Activated T-helper 17 cell treated with anti-CD3 and anti-CD28 coated beads, Interleukin-2, amount 50 U/mL, for 72 hours (primary cell): ENCODE measurements at regions not wholly inside any gene's neighbourhood (a gene's known extent, or its start where the extent isn't known, plus 50 kb on each side); places are given as distances from the start of the nearest gene placed in this dataset.
"Not testable (repeated sequence)": the region's sequence is repeated elsewhere in the genome, so short reads cannot be mapped to it uniquely, and the experiment has no call there.

Experiments used
- ATAC-seq: fragments of 150-1000 bp; cut with Tn5 transposase; replicated peaks from 2 replicates; pipeline ENCODE4 v1.10.0; 2021; ENCODE audit warnings: mild to moderate bottlenecking, moderate library complexity
- H3K27ac Mint-ChIP-seq: one replicate; pipeline ENCODE4 v1.8.0; 2022; ENCODE audit warnings: mixed read lengths
- H3K27me3 Mint-ChIP-seq: one replicate; pipeline ENCODE4 v1.8.0; 2022; ENCODE audit warnings: mixed read lengths
- H3K36me3 Mint-ChIP-seq: one replicate; pipeline ENCODE4 v1.8.0; 2022; ENCODE audit warnings: low read depth, mild to moderate bottlenecking, mixed read lengths
- H3K4me1 Mint-ChIP-seq: one replicate; pipeline ENCODE4 v1.8.0; 2022; ENCODE audit warnings: mixed read lengths
- H3K4me3 Mint-ChIP-seq: one replicate; pipeline ENCODE4 v1.8.0; 2022; ENCODE audit warnings: mild to moderate bottlenecking, mixed read lengths
- H3K9me3 Mint-ChIP-seq: one replicate; pipeline ENCODE4 v1.8.0; 2022; ENCODE audit warnings: mixed read lengths

GRCh38 chr22:22178355-22178965 lies 66.1 kb upstream of the VPREB1 start:
- no peak for ATAC-seq
- Mint-ChIP-seq H3K27ac (no peak overlapping the region), H3K4me3 (no peak overlapping the region)

DNA sequence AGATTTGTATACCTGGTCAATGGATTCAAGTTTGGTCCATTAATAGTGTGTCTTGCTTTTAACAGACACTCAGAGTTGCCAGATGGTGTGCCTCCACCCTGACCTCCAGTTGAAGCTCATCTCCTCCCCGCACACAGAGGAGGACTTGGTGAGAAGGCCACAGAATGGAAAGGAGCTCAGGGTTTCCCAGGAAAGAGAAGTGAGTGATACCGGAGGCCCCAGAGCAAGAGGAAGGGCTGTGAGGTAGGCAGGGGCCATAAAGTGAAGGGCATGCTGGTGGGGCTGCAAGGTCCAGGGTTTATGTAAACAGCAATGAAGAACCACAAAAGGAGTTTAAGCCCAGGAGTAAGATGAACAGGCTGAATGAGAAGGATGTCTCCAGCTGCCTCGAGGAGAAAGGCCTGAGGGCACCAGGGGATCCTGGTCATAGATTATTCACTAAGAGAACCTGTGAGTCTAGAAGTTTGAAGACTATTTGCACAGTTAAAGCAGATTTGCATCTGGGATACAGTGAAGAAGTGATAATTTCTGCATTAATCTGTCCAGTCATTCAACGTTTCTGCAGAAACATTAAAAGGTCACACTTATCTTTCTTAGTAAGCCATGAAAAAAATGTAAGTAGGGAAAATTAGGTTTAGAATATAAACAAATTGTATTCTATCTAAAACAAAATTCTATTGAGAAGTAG lies 67.5 kb upstream of the VPREB1 start:
- no peaks in the 10 kb centered on the region for H3K4me1 Mint-ChIP-seq
- H3K36me3 Mint-ChIP-seq = no peaks in the 10 kb centered on the region
- no peak for ATAC-seq
- peaks cover 13% of the 10 kb centered on the region for H3K27me3 Mint-ChIP-seq
- no peak overlapping the region for H3K27ac Mint-ChIP-seq
- no peak overlapping the region for H3K4me3 Mint-ChIP-seq
- H3K9me3 Mint-ChIP-seq = no peaks in the 10 kb centered on the region

More at GRCh38 chr22:22178355-22178965, 66.1 kb upstream of the VPREB1 start:
- Mint-ChIP-seq H3K27me3 (peaks cover 25% of the 10 kb centered on the region), H3K9me3 (no peaks in the 10 kb centered on the region), H3K36me3 (no peaks in the 10 kb centered on the region), H3K4me1 (no peaks in the 10 kb centered on the region)

GRCh38 chr22:22172896-22173628 lies 71.5 kb upstream of the VPREB1 start:
- H3K4me3 Mint-ChIP-seq, H3K27ac Mint-ChIP-seq, ATAC-seq, H3K9me3 Mint-ChIP-seq, H3K4me1 Mint-ChIP-seq, H3K27me3 Mint-ChIP-seq, H3K36me3 Mint-ChIP-seq: not testable (repeated sequence)

- H3K9me3 Mint-ChIP-seq = no peaks in the 10 kb centered on the region
- H3K27ac Mint-ChIP-seq = no peak overlapping the region
- H3K27me3 Mint-ChIP-seq = peaks cover under 1% of the 10 kb centered on the region
- H3K4me3 Mint-ChIP-seq = no peak overlapping the region
- no peaks in the 10 kb centered on the region for H3K36me3 Mint-ChIP-seq
- no peak for ATAC-seq
- peaks cover 4% of the 10 kb centered on the region for H3K4me1 Mint-ChIP-seq
Measured at GRCh38 chr22:22171357-22172218, 73.0 kb upstream of the VPREB1 start.

- peaks cover 4% of the 10 kb centered on the region for H3K4me1 Mint-ChIP-seq
- no peaks in the 10 kb centered on the region for H3K36me3 Mint-ChIP-seq
- no peaks in the 10 kb centered on the region for H3K9me3 Mint-ChIP-seq
- no peak overlapping the region for H3K27ac Mint-ChIP-seq
- peak overlapping the region; percentile 28 for H3K4me3 Mint-ChIP-seq
- no peak for ATAC-seq
- no peaks in the 10 kb centered on the region for H3K27me3 Mint-ChIP-seq
Measured at GRCh38 chr22:22169923-22170322, 74.7 kb upstream of the VPREB1 start.

DNA sequence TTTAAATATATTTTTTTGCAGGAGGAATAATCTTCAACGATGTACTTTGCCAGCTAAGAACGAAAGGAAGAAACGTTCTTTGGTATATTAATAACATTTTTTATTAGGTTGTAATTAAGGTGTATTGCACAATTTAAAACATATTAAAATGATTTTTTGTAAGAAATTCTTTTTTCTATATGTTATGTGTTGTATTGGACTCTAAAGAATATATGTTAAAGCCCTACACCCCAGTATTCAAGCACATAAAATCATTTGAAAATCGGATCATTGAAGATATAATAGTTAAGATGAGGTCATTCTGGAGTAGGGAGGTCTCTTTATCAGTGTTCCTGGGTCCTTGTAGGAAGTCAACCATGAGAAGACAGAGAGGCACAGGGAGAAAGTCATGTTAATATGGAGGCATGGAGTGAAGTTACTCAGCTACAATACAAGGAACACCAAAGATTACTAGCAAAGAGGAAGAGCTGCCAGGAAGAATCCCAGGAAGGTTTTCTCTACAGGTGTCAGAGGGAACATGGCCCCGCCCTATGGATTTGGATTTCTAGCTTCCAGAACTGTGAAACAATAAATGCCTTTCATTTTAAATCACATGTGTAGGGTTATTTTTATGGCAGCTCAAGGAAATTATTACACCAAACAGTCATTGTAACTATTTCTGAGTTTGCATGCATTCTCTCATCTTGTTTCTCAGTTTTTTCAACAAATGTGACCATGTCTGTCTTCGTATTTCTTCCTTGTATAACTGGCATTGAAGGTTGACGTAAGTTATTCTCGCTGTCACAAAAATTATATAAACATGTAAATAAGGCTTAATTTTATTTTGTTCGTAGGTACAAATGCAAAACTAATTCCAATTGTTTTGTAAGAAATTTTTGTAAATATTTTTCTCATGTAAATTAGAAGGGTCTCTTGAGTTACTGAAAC lies 75.4 kb upstream of the VPREB1 start:
- H3K4me1 Mint-ChIP-seq = peaks cover 4% of the 10 kb centered on the region
- no peaks in the 10 kb centered on the region for H3K9me3 Mint-ChIP-seq
- H3K27ac Mint-ChIP-seq = no peak overlapping the region
- no peaks in the 10 kb centered on the region for H3K27me3 Mint-ChIP-seq
- H3K4me3 Mint-ChIP-seq = no peak overlapping the region
- no peak for ATAC-seq
- H3K36me3 Mint-ChIP-seq = no peaks in the 10 kb centered on the region

GRCh38 chr22:22168190-22168940 lies 76.2 kb upstream of the VPREB1 start:
- Mint-ChIP-seq H3K27ac (peak overlapping the region; percentile 87), H3K9me3 (no peaks in the 10 kb centered on the region), H3K4me3 (peak overlapping the region; percentile 77), H3K4me1 (peaks cover 4% of the 10 kb centered on the region), H3K36me3 (no peaks in the 10 kb centered on the region), H3K27me3 (peaks cover under 1% of the 10 kb centered on the region)
- peak; percentile 52 for ATAC-seq

DNA sequence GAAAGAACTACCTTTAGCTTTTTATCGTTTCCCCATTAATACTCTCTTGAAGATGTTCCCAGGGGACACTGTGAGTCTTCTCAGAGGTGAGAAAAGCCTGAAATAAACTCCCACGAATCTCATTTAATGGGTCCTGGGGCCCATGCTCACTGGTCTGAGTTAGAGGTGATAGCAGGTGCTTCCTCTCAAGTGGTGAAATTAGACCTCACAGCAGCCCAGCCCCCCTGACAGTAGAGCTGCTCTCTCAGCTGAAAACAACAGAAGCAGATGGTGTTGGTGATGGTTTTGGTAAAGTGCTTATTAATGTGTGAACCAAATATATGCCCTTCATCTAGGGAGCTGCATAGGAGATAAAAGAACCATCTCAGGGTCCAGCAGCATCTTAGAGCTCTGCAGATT lies 76.8 kb upstream of the VPREB1 start:
- Mint-ChIP-seq H3K36me3 (no peaks in the 10 kb centered on the region), H3K4me1 (peaks cover 4% of the 10 kb centered on the region), H3K27me3 (peaks cover 4% of the 10 kb centered on the region), H3K4me3 (peak overlapping the region; percentile 77), H3K9me3 (no peaks in the 10 kb centered on the region), H3K27ac (peak overlapping the region; percentile 87)
- ATAC-seq = no peak

DNA sequence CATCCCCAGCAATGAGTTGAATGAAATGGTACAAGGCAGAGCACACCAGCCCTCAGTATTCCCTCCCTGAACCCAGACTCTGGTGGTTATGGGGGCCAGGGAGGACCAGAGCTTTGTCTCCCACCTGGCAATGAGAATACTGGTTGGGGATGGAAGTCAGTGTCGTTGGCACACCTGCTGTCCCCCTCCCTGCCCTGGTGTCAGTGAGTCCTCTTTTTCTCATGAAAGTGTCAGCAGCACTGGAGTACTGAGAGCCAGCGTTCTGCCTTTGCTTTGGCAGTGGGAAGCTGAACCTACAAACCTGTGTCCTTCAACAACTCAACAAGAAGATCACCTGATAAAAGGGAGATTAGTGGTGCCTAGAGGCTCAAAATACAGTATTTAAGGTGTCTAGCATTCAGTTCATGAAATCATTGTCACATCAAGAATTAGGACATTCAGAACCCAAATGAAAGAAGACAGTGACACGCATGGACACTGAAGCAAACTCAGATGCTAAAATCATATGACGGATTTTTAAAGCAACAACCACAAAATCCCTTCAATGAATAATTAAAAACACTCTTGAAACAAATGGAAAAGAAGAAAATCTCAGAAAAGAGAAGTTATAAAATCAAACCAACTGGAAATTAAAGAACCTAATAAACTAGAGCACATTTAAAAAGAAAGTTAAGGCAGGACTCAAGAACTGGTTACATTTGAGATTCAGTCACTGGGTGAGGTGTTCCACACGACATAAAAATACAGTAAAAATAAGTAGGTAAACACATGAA lies 77.5 kb upstream of the VPREB1 start:
- no peaks in the 10 kb centered on the region for H3K9me3 Mint-ChIP-seq
- no peak for ATAC-seq
- H3K27me3 Mint-ChIP-seq = peaks cover 6% of the 10 kb centered on the region
- peak overlapping the region; percentile 24 for H3K27ac Mint-ChIP-seq
- no peaks in the 10 kb centered on the region for H3K36me3 Mint-ChIP-seq
- H3K4me3 Mint-ChIP-seq = peak overlapping the region; percentile 9
- H3K4me1 Mint-ChIP-seq = peaks cover 4% of the 10 kb centered on the region

- no peak overlapping the region for H3K4me3 Mint-ChIP-seq
- H3K36me3 Mint-ChIP-seq = no peaks in the 10 kb centered on the region
- no peaks in the 10 kb centered on the region for H3K9me3 Mint-ChIP-seq
- no peak for ATAC-seq
- H3K4me1 Mint-ChIP-seq = peaks cover 4% of the 10 kb centered on the region
- H3K27ac Mint-ChIP-seq = no peak overlapping the region
- H3K27me3 Mint-ChIP-seq = peaks cover 7% of the 10 kb centered on the region
Measured at GRCh38 chr22:22165936-22166710, 78.5 kb upstream of the VPREB1 start.

DNA sequence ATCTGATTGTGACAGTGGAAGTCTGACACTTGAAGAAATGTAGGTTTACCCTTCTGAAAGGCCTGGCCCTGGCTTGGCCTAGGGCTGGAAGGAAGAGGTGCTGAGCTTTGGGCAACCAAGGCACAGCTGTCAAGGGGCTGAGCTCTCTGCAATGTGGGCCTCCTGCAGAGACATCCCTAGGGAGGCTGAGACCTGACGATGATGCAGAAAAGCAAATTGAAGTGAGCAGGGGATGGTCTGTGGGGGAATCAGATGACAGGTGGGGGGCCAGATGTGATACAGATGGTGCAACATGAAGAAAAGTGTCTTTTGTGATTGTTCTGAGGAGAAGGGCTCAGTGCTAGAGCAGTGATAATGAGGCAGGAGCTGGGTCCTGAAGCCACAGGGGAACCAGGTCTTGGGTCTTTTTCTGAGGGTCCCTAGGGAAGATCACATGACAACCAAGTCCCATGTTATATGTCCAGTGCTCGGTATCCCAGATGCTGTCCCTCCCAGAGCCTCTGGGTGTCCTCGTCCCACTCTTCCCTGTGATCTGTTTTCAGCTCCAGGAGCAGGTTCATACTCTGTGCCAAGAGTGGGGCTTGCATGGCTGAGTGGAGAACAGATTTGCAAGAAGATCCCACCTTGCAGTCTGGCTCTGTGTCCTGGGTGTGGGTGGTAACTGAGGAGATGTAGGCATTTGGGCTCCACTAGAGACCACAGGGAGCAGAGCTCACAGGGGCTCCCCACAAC lies 79.9 kb upstream of the VPREB1 start:
- H3K27me3 Mint-ChIP-seq = peaks cover 8% of the 10 kb centered on the region
- peaks cover 4% of the 10 kb centered on the region for H3K4me1 Mint-ChIP-seq
- H3K36me3 Mint-ChIP-seq = no peaks in the 10 kb centered on the region
- H3K4me3 Mint-ChIP-seq = no peak overlapping the region
- no peak for ATAC-seq
- H3K27ac Mint-ChIP-seq = no peak overlapping the region
- H3K9me3 Mint-ChIP-seq = no peaks in the 10 kb centered on the region
